HG03095 (cell line): ENCODE measurements at regions not wholly inside any gene's neighbourhood (a gene's known extent, or its start where the extent isn't known, plus 50 kb on each side); places are given as distances from the start of the nearest gene placed in this dataset.
"Not testable (repeated sequence)": the region's sequence is repeated elsewhere in the genome, so short reads cannot be mapped to it uniquely, and the experiment has no call there.

Experiments
- ATAC-seq: cut with Tn5 transposase; IDR thresholded peaks from one replicate; pipeline ENCODE4 v1.9.1; 2021; ENCODE audit warnings: moderate library complexity; ENCODE audit not compliant: unreplicated experiment

DNA sequence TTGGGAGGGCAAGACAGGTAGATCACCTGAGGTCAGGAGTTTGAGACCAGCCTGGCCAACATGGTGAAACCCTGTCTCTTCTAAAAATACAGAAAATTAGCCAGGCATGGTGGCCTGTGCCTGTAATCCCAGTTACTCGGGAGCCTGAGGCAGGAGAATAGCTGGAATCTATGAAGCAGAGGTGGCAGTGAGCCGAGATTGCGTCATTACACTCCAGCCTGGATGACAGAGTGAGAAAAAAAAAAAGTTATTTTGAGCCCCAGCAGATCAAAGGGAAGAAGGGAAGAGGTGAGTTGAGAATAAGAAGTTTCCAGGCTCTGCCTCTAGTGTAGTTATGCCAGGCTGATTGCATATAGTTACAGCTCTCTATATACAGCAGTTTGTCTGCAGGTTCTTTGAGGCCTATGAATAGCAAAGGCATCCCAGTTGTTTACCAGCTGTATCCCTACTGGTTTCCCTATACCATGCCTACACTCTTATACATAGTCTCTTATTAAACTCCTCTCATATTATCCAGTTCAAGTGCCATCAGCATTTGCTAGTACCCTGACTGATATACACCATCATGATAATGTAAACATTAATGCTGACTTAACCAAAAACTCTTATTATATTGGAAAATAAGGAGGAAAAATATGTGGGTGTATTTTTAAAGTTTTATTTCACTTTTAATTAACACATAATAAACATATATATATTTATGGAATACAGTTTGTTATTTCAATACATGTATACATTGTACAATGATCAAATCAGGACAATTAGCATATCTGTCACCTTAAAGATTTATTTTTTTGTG, 823.6 kb upstream of the ADGRB3 start:
- ATAC-seq: no peak

DNA sequence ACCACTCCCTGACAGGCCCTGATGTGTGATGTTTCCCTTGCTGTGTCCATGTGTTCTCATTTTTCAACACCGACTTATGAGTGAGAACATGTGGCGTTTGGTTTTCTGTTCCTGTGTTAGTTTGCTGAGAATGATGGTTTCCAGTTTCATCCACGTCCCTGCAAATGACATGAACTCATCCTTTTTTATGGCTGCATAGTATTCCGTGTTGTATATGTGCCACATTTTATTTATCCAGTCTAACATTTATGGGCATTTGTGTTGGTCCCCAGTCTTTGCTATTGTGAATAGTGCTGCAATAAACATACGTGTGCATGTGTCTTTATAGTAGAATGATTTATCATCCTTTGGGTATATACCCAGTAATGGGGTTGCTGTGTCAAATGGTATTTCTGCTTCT, 830.3 kb upstream of the ADGRB3 start:
- ATAC-seq: not testable (repeated sequence)

DNA sequence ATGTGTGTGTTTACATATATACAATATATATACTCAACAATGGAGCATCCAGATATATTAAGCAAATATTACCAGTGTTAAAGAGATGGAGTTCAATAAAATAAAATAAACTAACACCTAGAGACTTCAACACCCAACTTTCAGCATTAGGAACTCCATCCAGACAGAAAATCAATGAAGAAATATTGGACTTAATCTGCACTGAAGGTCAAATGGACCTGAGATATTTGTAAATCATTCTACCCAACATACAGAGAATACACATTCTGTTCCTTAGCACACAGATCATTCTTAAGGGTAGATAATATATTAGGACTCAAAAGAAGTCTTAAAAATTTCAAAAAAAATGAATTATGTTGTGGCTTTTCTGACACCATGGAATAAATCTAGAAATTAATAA, 832.3 kb upstream of the ADGRB3 start:
- ATAC-seq: no peak

DNA sequence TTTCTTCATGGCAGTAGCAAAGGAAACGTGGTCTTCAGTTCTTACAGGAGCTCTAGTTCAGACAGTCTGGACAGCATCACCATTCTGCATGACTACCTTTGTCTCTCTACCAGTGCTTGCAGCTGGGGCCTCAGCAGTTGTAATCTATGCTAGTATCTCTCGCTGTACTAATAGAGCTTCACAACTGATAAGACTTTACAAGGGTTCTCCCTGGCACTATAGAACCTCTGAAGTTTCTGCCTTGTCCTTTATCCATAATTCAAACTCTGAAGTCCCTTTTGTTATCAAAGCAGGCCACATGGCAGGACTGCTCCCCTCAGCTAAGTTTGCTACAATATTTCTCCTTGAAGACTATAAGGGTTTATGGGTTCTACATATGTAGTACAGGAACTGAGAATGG, 842.1 kb upstream of the ADGRB3 start:
- ATAC-seq: no peak

DNA sequence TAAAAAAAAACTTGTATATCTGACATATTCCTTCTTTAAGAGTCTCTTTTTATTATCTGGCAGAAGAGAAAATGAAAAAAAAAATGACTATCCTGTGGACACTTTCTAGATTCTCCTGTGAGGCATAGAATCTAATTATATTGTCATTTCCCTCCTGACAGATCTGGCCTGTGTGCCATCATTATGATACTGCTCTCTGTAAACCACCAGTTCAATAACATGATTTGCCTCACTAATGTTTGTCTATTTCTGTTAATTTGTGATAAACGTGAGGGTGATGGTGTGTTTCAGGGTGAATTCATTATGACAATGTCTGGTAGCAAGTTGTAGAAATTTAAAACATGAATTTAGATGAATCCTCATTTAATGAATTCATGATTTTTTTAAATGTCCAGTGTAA, 844.5 kb upstream of the ADGRB3 start:
- ATAC-seq: no peak

DNA sequence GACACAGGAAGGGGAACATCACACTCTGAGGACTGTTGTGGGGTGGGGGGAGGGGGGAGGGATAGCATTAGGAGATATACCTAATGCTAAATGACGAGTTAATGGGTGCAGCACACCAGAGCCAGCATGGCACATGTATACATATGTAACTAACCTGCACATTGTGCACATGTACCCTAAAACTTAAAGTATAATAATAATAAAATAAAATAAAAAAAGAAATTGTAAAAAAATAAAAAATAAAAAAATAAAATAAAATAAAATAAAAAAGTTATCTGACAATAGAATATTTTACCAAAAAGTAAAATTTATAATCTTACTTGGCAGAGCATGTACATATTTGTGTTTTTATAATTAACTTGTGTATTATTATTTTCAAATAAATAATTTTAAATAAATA, 848.0 kb upstream of the ADGRB3 start:
- not testable (repeated sequence) for ATAC-seq

DNA sequence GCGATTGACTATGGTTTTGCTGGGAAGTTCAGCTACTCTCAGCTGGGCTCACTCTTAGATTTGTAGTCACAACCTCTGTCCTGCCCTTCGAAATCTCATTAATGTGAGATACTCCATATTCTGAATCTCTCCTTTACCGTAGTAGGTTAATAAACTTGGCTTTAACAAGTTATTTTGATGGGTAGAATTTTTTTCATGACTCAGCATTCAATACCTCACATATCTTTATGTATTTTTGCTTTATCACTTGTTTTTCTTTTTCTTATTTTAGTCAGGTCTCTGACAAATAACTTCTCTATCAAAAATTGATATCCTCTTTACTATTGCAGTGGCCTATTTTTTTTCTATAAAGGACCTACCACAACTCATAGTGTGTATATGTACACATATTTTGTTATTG, 855.2 kb upstream of the ADGRB3 start:
- no peak for ATAC-seq

DNA sequence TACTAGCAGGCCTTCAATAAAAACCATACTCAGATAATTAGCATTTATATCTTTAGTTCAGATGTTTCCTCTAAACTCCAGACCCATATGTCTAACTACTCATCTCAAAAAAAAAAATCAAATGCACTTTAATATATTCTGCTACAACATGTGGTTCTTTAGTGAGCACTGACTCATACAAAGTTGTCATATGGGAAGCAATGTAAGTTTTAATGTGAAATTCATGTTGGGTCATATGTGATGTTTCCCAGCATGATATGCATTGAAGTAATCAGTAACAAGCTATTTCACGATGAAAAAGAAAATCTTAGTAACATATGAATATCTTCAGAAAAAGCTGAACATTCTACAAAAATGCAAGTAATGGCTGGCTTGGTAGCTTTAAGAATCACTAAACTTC, 859.7 kb upstream of the ADGRB3 start:
- no peak for ATAC-seq

DNA sequence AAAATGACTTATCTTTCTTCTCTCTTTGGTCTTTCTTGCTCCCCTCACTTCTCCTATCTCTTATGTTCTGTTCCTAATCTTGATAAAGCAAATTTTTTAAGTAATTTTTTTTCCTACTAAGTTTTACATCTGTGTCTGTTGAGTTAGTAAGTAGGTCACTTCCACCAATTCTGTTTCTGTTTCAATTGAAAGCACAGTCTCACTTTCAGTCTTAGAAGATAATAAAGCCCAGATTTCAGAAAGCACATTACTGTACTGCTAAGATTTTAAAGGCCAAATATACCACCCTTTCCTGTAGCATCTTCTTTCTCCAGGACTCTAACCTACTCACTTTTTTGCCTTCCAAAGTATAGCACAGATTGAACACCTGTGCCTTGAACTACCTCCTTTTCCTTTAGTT, 866.1 kb upstream of the ADGRB3 start:
- ATAC-seq: no peak

DNA sequence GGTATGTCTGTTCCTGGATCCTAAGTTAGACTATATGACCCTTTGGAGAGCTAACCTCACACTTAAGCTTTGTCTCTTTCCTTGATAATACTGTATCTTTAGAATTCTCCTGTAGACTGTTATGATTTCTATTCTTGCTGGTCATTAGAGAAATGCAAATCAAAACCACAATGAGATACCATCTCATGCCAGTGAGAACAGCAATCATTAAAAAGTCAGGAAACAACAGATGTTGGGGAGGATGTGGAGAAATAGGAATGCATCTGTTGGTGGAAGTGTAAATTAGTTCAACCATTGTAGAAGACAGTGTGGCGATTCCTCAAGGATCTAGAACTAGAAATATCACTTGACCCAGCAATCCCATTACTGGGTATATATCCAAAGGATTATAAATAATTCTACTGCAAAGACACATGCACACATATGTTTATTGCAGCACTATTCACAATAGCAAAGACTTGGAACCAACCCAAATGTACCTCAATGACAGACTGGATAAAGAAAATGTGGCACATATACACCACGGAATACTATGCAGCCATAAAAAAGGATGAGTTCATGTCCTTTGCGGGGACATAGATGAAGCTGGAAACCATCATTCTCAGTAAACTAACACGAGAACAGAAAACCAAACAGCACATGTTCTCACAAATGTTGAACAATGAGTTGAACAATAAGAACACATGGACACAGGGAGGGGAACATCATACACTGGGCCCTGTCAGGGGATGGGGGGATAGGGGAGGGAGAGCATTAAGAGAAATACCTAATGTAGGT, 867.8 kb upstream of the ADGRB3 start:
- ATAC-seq: not testable (repeated sequence)

DNA sequence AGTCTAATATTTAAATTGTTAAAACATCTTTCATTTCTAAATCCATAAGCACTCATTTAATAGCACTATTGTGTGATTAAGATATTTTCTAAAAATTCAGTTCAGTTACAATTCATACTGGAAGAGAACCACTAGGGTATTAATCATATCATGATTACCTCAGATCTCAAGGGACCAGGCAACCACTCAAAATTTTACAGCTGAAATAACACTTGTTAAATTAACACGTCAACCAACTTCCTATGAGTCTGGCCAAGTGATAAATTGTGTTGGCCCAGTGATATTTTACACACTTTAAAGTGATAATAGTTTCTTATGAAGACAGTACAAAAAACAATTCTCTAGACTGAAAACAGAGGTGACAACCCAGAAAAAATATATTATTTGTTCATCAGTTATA, 869.0 kb upstream of the ADGRB3 start:
- ATAC-seq: no peak

DNA sequence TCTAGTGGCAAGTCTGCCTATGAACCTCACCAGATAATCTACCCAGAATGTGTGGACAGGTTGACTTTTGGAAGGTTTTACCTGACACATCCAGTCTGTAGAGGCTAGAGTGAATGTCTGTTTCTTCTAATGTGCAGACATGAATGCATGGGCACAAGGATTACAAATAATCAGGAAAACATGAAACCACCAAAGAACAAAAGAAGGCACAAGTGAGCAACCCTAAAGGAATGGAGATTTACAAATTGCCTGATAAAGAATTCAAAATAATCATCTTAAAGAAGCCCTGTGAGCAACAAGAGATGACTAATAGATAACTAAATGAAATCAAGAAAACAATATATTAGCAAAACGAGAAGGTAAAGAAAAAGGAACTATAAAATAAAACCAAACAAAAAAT, 876.1 kb upstream of the ADGRB3 start:
- no peak for ATAC-seq

DNA sequence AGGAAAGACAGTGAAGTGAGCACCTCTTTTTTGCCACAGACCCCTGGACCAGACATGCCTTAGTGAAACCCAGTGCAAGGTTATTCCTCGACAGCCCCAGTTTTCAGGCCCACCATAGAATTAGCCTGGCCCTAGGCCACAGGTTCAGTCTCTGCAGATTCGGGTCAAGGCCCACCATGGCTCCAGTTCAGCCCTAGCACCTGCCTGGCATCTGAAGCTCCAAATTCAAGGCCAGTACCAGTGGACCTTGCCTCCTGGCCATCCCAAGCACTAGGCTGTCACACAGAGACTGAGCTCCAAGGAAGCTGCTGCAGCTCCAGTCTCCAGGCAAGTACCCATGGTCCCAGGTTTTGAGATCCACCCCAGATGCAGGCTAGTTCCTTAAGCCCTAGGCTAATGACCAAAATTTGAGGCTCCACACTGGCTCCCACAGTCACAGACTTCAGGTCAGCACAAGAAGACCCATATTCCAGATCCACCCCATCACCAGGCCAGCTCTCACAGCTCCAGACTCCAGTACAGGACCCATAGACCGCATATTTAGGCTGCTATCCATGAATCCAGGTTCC, 877.5 kb upstream of the ADGRB3 start:
- no peak for ATAC-seq

DNA sequence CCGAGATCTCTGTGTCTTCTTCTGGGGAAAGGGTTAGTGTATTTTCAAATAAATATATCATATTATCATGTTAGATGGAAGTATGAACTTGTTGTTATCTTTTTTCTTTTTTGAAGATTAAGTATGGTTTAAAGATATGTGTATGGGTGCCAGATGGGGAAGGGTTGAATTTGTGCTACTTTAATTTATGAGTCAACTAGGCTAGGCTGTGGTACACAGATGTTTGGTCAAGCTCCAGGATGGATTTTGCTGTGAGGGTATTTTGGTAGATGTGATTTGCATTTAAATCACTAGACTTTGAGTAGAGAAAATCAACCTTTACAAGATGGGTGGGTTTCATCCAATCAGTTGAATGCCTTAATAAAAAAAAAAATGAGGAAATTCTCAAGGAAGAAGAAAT, 886.6 kb upstream of the ADGRB3 start:
- ATAC-seq: no peak

DNA sequence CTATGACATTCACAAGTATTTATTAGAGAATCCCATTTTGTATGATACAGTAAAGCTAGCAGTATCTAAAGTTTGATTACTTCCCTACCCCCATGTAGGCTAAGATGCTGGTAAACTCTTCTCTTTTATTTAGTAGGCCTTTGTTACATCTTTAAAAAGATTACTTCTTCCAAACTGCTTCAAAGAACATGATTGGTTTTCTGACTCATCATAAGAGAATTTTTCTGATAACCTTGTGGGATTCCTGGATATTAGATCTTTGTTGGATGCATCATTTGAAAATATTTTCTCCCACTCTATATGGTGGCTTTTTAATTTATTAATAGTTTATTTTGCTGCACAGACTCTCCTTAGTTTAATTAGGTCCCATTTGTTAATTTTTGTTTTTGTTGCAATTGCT, 898.3 kb upstream of the ADGRB3 start:
- ATAC-seq: no peak

DNA sequence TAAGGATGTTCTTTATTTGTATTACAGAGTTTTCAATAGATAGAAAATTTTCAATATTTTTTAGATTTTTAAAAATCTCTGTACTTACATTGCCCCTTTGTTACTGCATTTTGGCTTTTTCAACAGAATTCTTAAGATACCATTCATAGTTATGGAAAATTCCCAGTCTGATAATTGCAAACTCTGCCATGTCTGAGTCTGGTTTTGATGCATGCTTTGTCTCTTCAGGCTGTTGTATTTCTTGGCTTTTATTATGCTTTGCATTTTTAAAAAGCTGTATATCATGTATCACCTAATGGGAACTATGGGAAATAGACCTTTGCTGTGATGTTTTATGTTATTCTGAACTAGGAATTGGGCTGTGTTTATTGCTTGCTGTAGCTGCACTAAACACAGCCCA, 898.9 kb upstream of the ADGRB3 start:
- no peak for ATAC-seq

DNA sequence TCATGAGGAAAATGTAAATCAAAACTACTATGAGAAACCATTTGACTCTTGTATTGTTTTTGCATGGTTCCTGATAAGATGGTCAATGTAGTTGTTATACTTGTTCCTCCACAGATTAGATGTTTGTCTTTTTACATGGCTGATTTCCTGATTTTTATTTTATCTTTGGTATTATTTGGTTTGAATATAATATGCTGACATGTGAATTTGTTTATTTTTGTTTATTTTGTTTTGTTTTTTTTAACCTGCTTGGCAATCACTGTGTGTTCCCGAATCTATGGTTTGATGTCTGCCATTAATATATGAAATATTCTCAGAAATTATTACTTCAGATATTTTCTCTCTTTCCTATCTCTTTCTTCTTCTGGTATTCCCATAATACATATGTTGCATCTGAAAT, 899.5 kb upstream of the ADGRB3 start:
- no peak for ATAC-seq

DNA sequence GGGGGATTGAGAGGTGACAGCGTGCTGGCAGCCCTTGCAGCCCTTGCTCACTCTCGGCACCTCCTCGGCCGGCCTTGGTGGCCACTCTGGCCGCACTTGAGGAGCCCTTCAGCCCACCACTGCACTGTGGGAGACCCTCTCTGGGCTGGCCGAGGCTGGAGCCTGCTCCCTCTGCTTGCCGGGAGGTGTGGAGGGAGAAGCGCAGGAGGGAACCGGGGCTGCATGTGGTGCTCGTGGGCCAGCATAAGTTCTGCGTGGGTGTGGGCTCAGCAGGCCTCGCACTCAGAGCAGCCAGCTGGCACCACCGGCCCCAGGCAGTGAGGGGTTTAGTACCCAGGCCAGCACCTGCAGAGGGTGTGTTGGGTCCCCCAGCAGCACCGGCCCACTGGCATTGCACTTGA, 912.2 kb upstream of the ADGRB3 start:
- ATAC-seq: no peak

DNA sequence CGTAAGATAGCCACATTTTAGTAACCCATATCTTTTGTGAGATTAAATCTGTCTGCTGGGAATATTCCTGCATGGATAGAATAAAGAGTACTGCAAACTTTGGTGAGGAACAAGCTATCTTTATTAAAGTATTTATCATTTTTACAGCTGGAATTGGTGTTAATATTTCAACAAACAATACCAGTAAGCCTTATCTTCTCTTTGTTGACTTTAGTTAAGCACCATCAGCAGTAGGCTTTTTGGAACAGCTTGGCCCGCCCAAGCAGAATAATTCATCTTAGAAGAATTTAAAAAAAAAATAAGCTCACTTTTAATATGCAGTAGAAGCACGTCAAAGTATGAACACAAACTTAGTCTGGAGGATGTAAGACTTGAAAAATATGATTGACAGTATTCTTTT, 917.8 kb upstream of the ADGRB3 start:
- ATAC-seq: no peak

DNA sequence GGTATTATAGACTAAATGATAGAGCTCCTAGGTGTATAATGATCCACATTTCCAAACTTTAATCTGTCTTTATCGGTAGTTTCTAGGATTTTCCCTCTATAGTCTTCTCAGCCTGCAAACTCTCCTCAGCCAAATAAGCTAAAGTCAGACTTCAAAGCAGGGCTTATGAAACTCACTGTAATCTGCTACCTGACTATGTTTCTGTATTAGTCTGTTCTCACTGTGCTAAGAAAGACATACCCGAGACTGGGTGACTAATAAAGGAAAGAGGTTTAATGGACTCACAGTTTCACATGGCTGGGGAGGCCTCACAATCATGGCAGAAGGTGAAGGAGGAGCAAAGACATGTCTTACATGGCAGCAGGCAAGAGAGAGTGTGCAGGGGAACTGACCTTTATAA, 928.7 kb upstream of the ADGRB3 start:
- ATAC-seq: no peak

DNA sequence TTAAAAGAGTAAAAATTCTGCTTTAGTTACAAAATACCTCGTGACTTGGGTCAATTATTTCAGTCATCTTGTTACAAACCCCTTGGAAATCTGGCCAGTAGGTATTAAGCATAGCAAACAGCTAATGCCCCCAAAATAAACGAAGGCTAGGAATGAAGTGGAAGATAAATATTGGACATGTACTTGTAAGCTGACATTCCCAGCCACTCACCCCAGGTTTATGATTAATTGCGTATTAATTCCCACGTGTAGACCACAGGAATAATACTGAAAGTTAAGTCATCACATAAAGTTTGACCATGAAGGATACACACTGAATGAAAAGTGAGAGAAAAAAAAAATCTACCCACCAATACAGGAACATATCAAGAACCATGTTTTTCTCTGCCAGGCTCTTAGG, 936.5 kb upstream of the ADGRB3 start:
- no peak for ATAC-seq

DNA sequence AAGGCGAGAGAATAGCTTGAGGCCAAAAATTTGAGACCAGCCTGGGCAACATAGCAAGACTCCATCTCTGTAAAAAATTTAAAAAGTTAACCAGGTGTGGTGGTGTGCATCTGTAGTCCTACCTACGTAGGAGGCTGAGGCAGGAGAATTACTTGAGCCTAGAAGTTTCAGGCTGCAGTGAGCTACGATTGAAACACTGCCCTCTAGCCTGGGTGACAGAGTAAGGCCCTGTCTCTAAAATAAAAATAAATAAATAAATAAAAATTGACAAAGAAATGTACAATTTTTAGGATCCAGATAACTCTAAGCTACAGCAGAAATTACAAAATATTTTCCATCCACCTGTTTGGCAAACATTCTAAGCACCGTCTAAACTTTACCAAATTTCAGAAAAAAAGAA, 941.0 kb upstream of the ADGRB3 start:
- ATAC-seq: no peak
